PFSK-1 (cell line): ENCODE measurements at regions not wholly inside any gene's neighbourhood (a gene's known extent, or its start where the extent isn't known, plus 50 kb on each side); places are given as distances from the start of the nearest gene placed in this dataset.

Source experiments
- FOXP2 ChIP-seq: optimal IDR thresholded peaks from 2 replicates; pipeline ENCODE3; 2011; ENCODE audit warnings: borderline replicate concordance, control low read depth, inconsistent platforms; ENCODE audit not compliant: insufficient read depth; ENCODE audit errors: extremely low read length, extremely low read depth
- POLR2AphosphoS5 ChIP-seq: IDR thresholded peaks from 2 replicates; pipeline ENCODE4 v1.6.1; 2012; ENCODE audit warnings: low read depth, mild to moderate bottlenecking, control low read depth, low read length, moderate library complexity
- REST ChIP-seq, 2 experiments: IDR thresholded peaks; 2 replicates each; pipeline versions ENCODE4 v1.6.1 to v1.8.0; 2011 to 2012; ENCODE audit warnings: low read depth in 2 of 2, low read length in 2 of 2, control low read depth in 1 of 2, inconsistent platforms in 1 of 2, mild to moderate bottlenecking in 1 of 2, moderate library complexity in 1 of 2; ENCODE audit not compliant: insufficient read depth in 1 of 2
- SIN3A ChIP-seq: IDR thresholded peaks from 2 replicates; pipeline ENCODE4 v1.6.1; 2012; ENCODE audit warnings: mild to moderate bottlenecking, low read length, moderate library complexity, borderline replicate concordance; ENCODE audit not compliant: insufficient read depth
- TAF1 ChIP-seq: IDR thresholded peaks from 2 replicates; pipeline ENCODE4 v1.6.1; 2012; ENCODE audit warnings: low read length, control low read depth, borderline replicate concordance; ENCODE audit not compliant: insufficient read depth

- TF ChIP-seq POLR2AphosphoS5 (no peak), REST (IDR thresholded peaks at IDR 0.05; ENCODE audit: insufficient read depth in 1 of 2, low read depth in 2 of 2, low read length in 2 of 2) (no peak), SIN3A (no peak), TAF1 (no peak), FOXP2 (no peak)
Measured at GRCh38 chr17:14016858-14017257, 52.4 kb upstream of the COX10 start.

- TF ChIP-seq TAF1 (no peak), POLR2AphosphoS5 (no peak), SIN3A (no peak), REST (IDR thresholded peaks at IDR 0.05; ENCODE audit: insufficient read depth in 1 of 2, low read depth in 2 of 2, low read length in 2 of 2) (no peak), FOXP2 (no peak)
Measured at GRCh38 chr17:14019186-14019956, 49.9 kb upstream of the COX10 start.
